HEK293 (cell line): ENCODE measurements at regions not wholly inside any gene's neighbourhood (a gene's known extent, or its start where the extent isn't known, plus 50 kb on each side); places are given as distances from the start of the nearest gene placed in this dataset.
"Not testable (repeated sequence)": the region's sequence is repeated elsewhere in the genome, so short reads cannot be mapped to it uniquely, and the experiment has no call there.

Experiments
- CTCF ChIA-PET: fragments of 350-600 bp; formaldehyde crosslinking; extraction: SDS; loops from one replicate; lab custom pipeline; 2021; ENCODE audit warnings: antibody characterized with exemption; lab: Yijun Ruan, JAX
- POLR2A ChIA-PET: fragments of 300-600 bp; formaldehyde crosslinking; extraction: SDS; loops from one replicate; lab custom pipeline; 2020; ENCODE audit warnings: antibody characterized with exemption, inconsistent platforms; lab: Yijun Ruan, JAX
- H3K27ac ChIP-seq: fragments of 200-500 bp; sonication (Bioruptor generic); 2 replicates; pipeline ENCODE4 v1.5.1; 2014; ENCODE audit warnings: low read depth, low read length, control low read depth, inconsistent platforms; ENCODE audit errors: extremely low read depth
- H3K36me3 ChIP-seq, 2 experiments: fragments of 200-500 bp in 1 of 2; sonication (Bioruptor generic) in 1 of 2; 1 replicate in 1 of 2; 2 replicates in 1 of 2; pipeline ENCODE4 v1.5.1; 2014 to 2017; ENCODE audit warnings: inconsistent platforms in 2 of 2, low read length in 2 of 2; ENCODE audit not compliant: control insufficient read depth in 2 of 2, insufficient read depth in 1 of 2
- H3K4me1 ChIP-seq: fragments of 200-500 bp; sonication (Bioruptor generic); 2 replicates; pipeline ENCODE4 v1.5.1; 2014; ENCODE audit warnings: mild to moderate bottlenecking, low read length, inconsistent platforms; ENCODE audit not compliant: control insufficient read depth, insufficient read depth
- H3K4me3 ChIP-seq: 2 replicates; pipeline ENCODE4 v1.5.1; 2011; ENCODE audit warnings: low read depth, mild to moderate bottlenecking, control low read depth, low read length, moderate library complexity
- H3K9me3 ChIP-seq: fragments of 200-500 bp; sonication (Bioruptor generic); 2 replicates; pipeline ENCODE4 v1.5.1; 2014; ENCODE audit warnings: low read depth, low read length, inconsistent platforms; ENCODE audit not compliant: control insufficient read depth, insufficient read depth
- AEBP2 ChIP-seq: fragments of 450-650 bp; formaldehyde crosslinking; IDR thresholded peaks from 2 replicates; pipeline ENCODE4 v1.5.1; 2016; ENCODE audit warnings: missing biosample characterization, missing genetic modification characterization, borderline replicate concordance
- CTCF ChIP-seq: fragments of 450-650 bp; formaldehyde crosslinking; IDR thresholded peaks from 2 replicates; pipeline ENCODE4 v1.5.1; 2016; ENCODE audit warnings: missing biosample characterization, missing genetic modification characterization
- HIC1 ChIP-seq: fragments of 450-650 bp; formaldehyde crosslinking; IDR thresholded peaks from 2 replicates; pipeline ENCODE4 v1.5.1; 2016; ENCODE audit warnings: missing biosample characterization, missing genetic modification characterization
- MZF1 ChIP-seq: fragments of 450-650 bp; formaldehyde crosslinking; IDR thresholded peaks from 2 replicates; pipeline ENCODE4 v1.5.1; 2017; ENCODE audit warnings: missing biosample characterization, missing genetic modification characterization, borderline replicate concordance
- PRDM4 ChIP-seq: fragments of 450-650 bp; formaldehyde crosslinking; IDR thresholded peaks from 2 replicates; pipeline ENCODE4 v1.5.1; 2017; ENCODE audit warnings: missing biosample characterization, missing genetic modification characterization
- RBAK ChIP-seq: fragments of 450-650 bp; formaldehyde crosslinking; IDR thresholded peaks from 2 replicates; pipeline ENCODE4 v1.5.1; 2016; ENCODE audit warnings: missing biosample characterization, missing genetic modification characterization
- SETDB1 ChIP-seq: IDR thresholded peaks from one replicate; pipeline ENCODE4 v1.6.1; 2017; ENCODE audit warnings: mild to moderate bottlenecking, low read length, moderate library complexity, mixed read lengths; ENCODE audit not compliant: insufficient read length
- SP7 ChIP-seq: fragments of 450-650 bp; formaldehyde crosslinking; IDR thresholded peaks from 2 replicates; pipeline ENCODE4 v1.5.1; 2016; ENCODE audit warnings: missing biosample characterization, missing genetic modification characterization
- ZFP3 ChIP-seq: fragments of 450-650 bp; formaldehyde crosslinking; IDR thresholded peaks from 2 replicates; pipeline ENCODE4 v1.5.1; 2016; ENCODE audit warnings: low read depth, missing biosample characterization, missing genetic modification characterization
- ZNF24 ChIP-seq: fragments of 450-650 bp; formaldehyde crosslinking; IDR thresholded peaks from 2 replicates; pipeline ENCODE4 v1.5.1; 2016; ENCODE audit warnings: missing biosample characterization, missing genetic modification characterization
- ZNF394 ChIP-seq: fragments of 450-650 bp; formaldehyde crosslinking; IDR thresholded peaks from 2 replicates; pipeline ENCODE4 v1.5.1; 2016; ENCODE audit warnings: missing biosample characterization, missing genetic modification characterization, mild to moderate bottlenecking, moderate library complexity, borderline replicate concordance
- ZNF501 ChIP-seq: fragments of 450-650 bp; formaldehyde crosslinking; IDR thresholded peaks from 2 replicates; pipeline ENCODE4 v1.5.1; 2016; ENCODE audit warnings: missing biosample characterization, missing genetic modification characterization
- ZNF514 ChIP-seq: fragments of 450-650 bp; formaldehyde crosslinking; IDR thresholded peaks from 2 replicates; pipeline ENCODE4 v1.5.1; 2016; ENCODE audit warnings: missing biosample characterization, missing genetic modification characterization
- ZNF521 ChIP-seq: fragments of 450-650 bp; formaldehyde crosslinking; IDR thresholded peaks from 2 replicates; pipeline ENCODE4 v1.5.1; 2017; ENCODE audit warnings: missing biosample characterization, mild to moderate bottlenecking, missing genetic modification characterization
- ZNF549 ChIP-seq: fragments of 450-650 bp; IDR thresholded peaks from 2 replicates; pipeline ENCODE4 v1.5.1; 2018; ENCODE audit warnings: missing biosample characterization, missing genetic modification characterization, mild to moderate bottlenecking, inconsistent platforms, moderate library complexity
- ZNF654 ChIP-seq: fragments of 450-650 bp; formaldehyde crosslinking; IDR thresholded peaks from 2 replicates; pipeline ENCODE4 v1.5.1; 2016; ENCODE audit warnings: low read depth, missing biosample characterization, missing genetic modification characterization
- ZNF658 ChIP-seq: fragments of 450-650 bp; formaldehyde crosslinking; IDR thresholded peaks from 2 replicates; pipeline ENCODE4; 2016; ENCODE audit warnings: missing biosample characterization, missing genetic modification characterization
- ZNF768 ChIP-seq: fragments of 450-650 bp; formaldehyde crosslinking; IDR thresholded peaks from 2 replicates; pipeline ENCODE4 v1.5.1; 2018; ENCODE audit warnings: missing biosample characterization, mild to moderate bottlenecking, missing genetic modification characterization
- ZNF792 ChIP-seq: fragments of 450-650 bp; formaldehyde crosslinking; IDR thresholded peaks from 2 replicates; pipeline ENCODE4 v1.5.1; 2016; ENCODE audit warnings: missing biosample characterization, missing genetic modification characterization
- ZSCAN16 ChIP-seq: fragments of 450-650 bp; formaldehyde crosslinking; IDR thresholded peaks from 2 replicates; pipeline ENCODE4 v1.5.1; 2016; ENCODE audit warnings: missing biosample characterization, missing genetic modification characterization

- no peak for TF ChIP-seq ZNF514 (tag by site-specific recombination)
Observed at GRCh38 chr14:106087837-106088236, 561.5 kb downstream of the TMEM121 start (continued).

GRCh38 chr14:106088860-106089259, 562.5 kb downstream of the TMEM121 start:
- H3K27ac ChIP-seq, H3K4me1 ChIP-seq, POLR2A ChIA-PET, H3K36me3 ChIP-seq, H3K9me3 ChIP-seq, CTCF ChIA-PET, H3K4me3 ChIP-seq: not testable (repeated sequence)

- H3K36me3 ChIP-seq, result no peaks in the 10 kb centered on the region
- POLR2A ChIA-PET, result no interaction called here
- TF ChIP-seq ZNF501 (tag by site-specific recombination), result no peak
- no peak for TF ChIP-seq RBAK (tag by site-specific recombination)
- TF ChIP-seq CTCF (tag by site-specific recombination), result 0 out of 2 replicates have a peak, but pooled peaks have one; percentile 34
- no peak for TF ChIP-seq ZSCAN16
- TF ChIP-seq PRDM4 (tag by site-specific recombination), result no peak
- no peak for TF ChIP-seq HIC1 (tag by site-specific recombination)
- no peak for TF ChIP-seq ZNF792
- TF ChIP-seq ZNF24 (tag by site-specific recombination), result no peak
- peak; percentile 26 for TF ChIP-seq SETDB1
- no peak for TF ChIP-seq SP7 (tag by site-specific recombination)
- no peak for TF ChIP-seq ZNF549 (tag by site-specific recombination)
- no peak for TF ChIP-seq AEBP2 (tag by site-specific recombination)
- TF ChIP-seq ZNF768 (tag by site-specific recombination), result no peak
- no peak for TF ChIP-seq ZNF521 (tag by site-specific recombination)
- no peak for TF ChIP-seq MZF1 (tag by site-specific recombination)
- TF ChIP-seq ZNF658, result no peak
- TF ChIP-seq ZNF394 (tag by site-specific recombination), result no peak
- no peak for TF ChIP-seq ZFP3
- peak; percentile 18; the same call in 1 of the 2 replicates for TF ChIP-seq ZNF654
- CTCF ChIA-PET, result interaction anchor here (0.6 to 1.9 kb wide), 15 partner anchors 9 to 251 kb away, joined by 3 to 6 read pairs (median 3); no protein-coding TSS in a partner anchor
- no peaks in the 10 kb centered on the region for H3K4me1 ChIP-seq
- H3K4me3 ChIP-seq, result no peak overlapping the region
- H3K9me3 ChIP-seq, result no peaks in the 10 kb centered on the region
- no peak overlapping the region for H3K27ac ChIP-seq
Observed at GRCh38 chr14:106094654-106095189, 568.3 kb downstream of the TMEM121 start.
